PC-9 (cell line): ENCODE measurements at regions not wholly inside any gene's neighbourhood (a gene's known extent, or its start where the extent isn't known, plus 50 kb on each side); places are given as distances from the start of the nearest gene placed in this dataset.
A peak's percentile ranks its signal among the peaks of the same experiment; 100 is the strongest.

Source experiments
- BruUV-seq: library from RNA; stranded (reverse); fragments of 400-500 nt; replicated peaks from 2 replicates; lab custom pipeline; 2021; lab: Mats Ljungman, UMichigan
- CTCF ChIA-PET: fragments of 300-600 bp; sonication (Branson Sonifier 250); formaldehyde crosslinking; loops from one replicate; lab custom pipeline; 2022; ENCODE audit warnings: antibody characterized with exemption; lab: Charles Lee
- POLR2A ChIA-PET: fragments of 300-600 bp; sonication (Branson Sonifier 250); formaldehyde crosslinking; loops from one replicate; lab custom pipeline; 2022; ENCODE audit warnings: antibody characterized with exemption; ENCODE audit not compliant: unreplicated experiment; lab: Charles Lee
- DNase-seq, 2 experiments: peaks; one replicate each; pipeline versions ENCODE4 v3.0.0 to v3.0.0-alpha.2; 2015 to 2022; ENCODE audit warnings: mixed read lengths in 1 of 2
- H2AFZ ChIP-seq: fragments of 200-600 bp; sonication (generic); 2 replicates; pipeline ENCODE4 v1.8.1; 2017; ENCODE audit warnings: antibody characterized with exemption
- H3F3A ChIP-seq: fragments of 200-600 bp; sonication (generic); 2 replicates; pipeline ENCODE4 v1.8.1; 2017; ENCODE audit warnings: antibody characterized with exemption, mild to moderate bottlenecking, low read depth; ENCODE audit not compliant: insufficient read depth
- H3K27ac ChIP-seq: fragments of 200-600 bp; sonication (generic); 2 replicates; pipeline ENCODE4 v1.6.1; 2016; ENCODE audit warnings: mixed run types
- H3K27me3 ChIP-seq: fragments of 200-600 bp; sonication (generic); 2 replicates; pipeline ENCODE4 v1.6.1; 2016; ENCODE audit warnings: low read depth, mixed run types; ENCODE audit not compliant: insufficient read depth
- H3K36me3 ChIP-seq: fragments of 200-600 bp; sonication (generic); 2 replicates; pipeline ENCODE4 v1.6.1; 2016; ENCODE audit warnings: low read depth, mixed run types
- H3K4me1 ChIP-seq: fragments of 200-600 bp; sonication (generic); replicated peaks from 2 replicates; pipeline ENCODE4 v1.6.1; 2016; ENCODE audit warnings: mixed run types; ENCODE audit not compliant: insufficient read depth
- H3K4me2 ChIP-seq: fragments of 200-600 bp; sonication (generic); 2 replicates; pipeline ENCODE4 v1.6.1; 2017; ENCODE audit warnings: mixed run types
- H3K4me3 ChIP-seq: fragments of 200-600 bp; sonication (generic); 2 replicates; pipeline ENCODE4 v1.6.1; 2016; ENCODE audit warnings: mixed run types
- H3K79me2 ChIP-seq: fragments of 200-600 bp; sonication (generic); 2 replicates; pipeline ENCODE4 v1.6.1; 2017; ENCODE audit warnings: low read depth, mixed run types
- H3K9me2 ChIP-seq: fragments of 200-600 bp; sonication (generic); 2 replicates; pipeline ENCODE4 v1.8.1; 2017; ENCODE audit warnings: mild to moderate bottlenecking; ENCODE audit not compliant: insufficient read depth
- H3K9me3 ChIP-seq: fragments of 200-600 bp; sonication (generic); 2 replicates; pipeline ENCODE4 v1.8.1; 2016; ENCODE audit warnings: low read depth; ENCODE audit not compliant: insufficient read depth
- H4K20me1 ChIP-seq: fragments of 200-600 bp; sonication (generic); 2 replicates; pipeline ENCODE4 v1.8.1; 2017; ENCODE audit not compliant: insufficient read depth
- CTCF ChIP-seq: fragments of 200-600 bp; sonication (generic); conservative IDR thresholded peaks from 2 replicates; pipeline ENCODE4 v1.6.1; 2017; ENCODE audit warnings: mixed run types, antibody characterized with exemption, mild to moderate bottlenecking, moderate library complexity
- EZH2 ChIP-seq: fragments of 200-600 bp; sonication (generic); IDR thresholded peaks from 2 replicates; pipeline ENCODE4 v1.8.0; 2017; ENCODE audit warnings: antibody characterized with exemption, low read depth
- intact Hi-C: fragments of 100-400 bp; cut with micrococcal nuclease; formaldehyde crosslinking; loops from one replicate; pipeline ENCODE4 v1.10.0; 2022; ENCODE audit not compliant: unreplicated experiment

GRCh38 chr6:12654107-12654506 is 62.5 kb upstream of the PHACTR1 start:
- H3K4me2 ChIP-seq = no peak overlapping the region
- H3K9me2 ChIP-seq = no peaks in the 10 kb centered on the region
- H3K27me3 ChIP-seq = no peaks in the 10 kb centered on the region
- H3K36me3 ChIP-seq = no peaks in the 10 kb centered on the region
- H3K27ac ChIP-seq = no peak overlapping the region
- H3K9me3 ChIP-seq = peaks cover 5% of the 10 kb centered on the region
- no peaks in the 10 kb centered on the region for H4K20me1 ChIP-seq
- H3K4me3 ChIP-seq = no peak overlapping the region
- no peak overlapping the region for H2AFZ ChIP-seq
- ChIA-PET CTCF (no interaction called here), POLR2A (no interaction called here)
- no peak for TF ChIP-seq CTCF
- no peak for TF ChIP-seq EZH2
- intact Hi-C loops = no loop called here
- BruUV-seq = no TSS peak
- no peaks in the 10 kb centered on the region for H3F3A ChIP-seq
- no peak for DNase-seq
- H3K4me1 ChIP-seq = no peaks in the 10 kb centered on the region
- no peaks in the 10 kb centered on the region for H3K79me2 ChIP-seq

- Histone ChIP-seq H2AFZ (no peak overlapping the region), H3K79me2 (no peaks in the 10 kb centered on the region), H4K20me1 (no peaks in the 10 kb centered on the region), H3K27ac (no peak overlapping the region), H3K4me2 (no peak overlapping the region), H3K9me2 (no peaks in the 10 kb centered on the region), H3K27me3 (peaks cover 4% of the 10 kb centered on the region), H3F3A (no peaks in the 10 kb centered on the region), H3K36me3 (no peaks in the 10 kb centered on the region), H3K9me3 (peaks cover under 1% of the 10 kb centered on the region), H3K4me1 (no peaks in the 10 kb centered on the region), H3K4me3 (no peak overlapping the region)
- intact Hi-C loops = no loop called here
- no peak for TF ChIP-seq CTCF
- TF ChIP-seq EZH2 = no peak
- DNase-seq = peak in 1 of 2 experiments; percentile 33
- BruUV-seq = no TSS peak
- ChIA-PET CTCF (no interaction called here), POLR2A (no interaction called here)
Observed at GRCh38 chr6:12654514-12654913, 62.1 kb upstream of the PHACTR1 start.

GRCh38 chr6:12656906-12657305 is 59.7 kb upstream of the PHACTR1 start:
- Histone ChIP-seq H3K4me3 (no peak overlapping the region), H3K27ac (no peak overlapping the region), H3F3A (no peaks in the 10 kb centered on the region), H3K9me3 (no peaks in the 10 kb centered on the region), H3K9me2 (no peaks in the 10 kb centered on the region), H3K27me3 (peaks cover 25% of the 10 kb centered on the region), H4K20me1 (no peaks in the 10 kb centered on the region), H3K36me3 (no peaks in the 10 kb centered on the region), H3K4me2 (no peak overlapping the region), H3K4me1 (no peaks in the 10 kb centered on the region), H2AFZ (no peak overlapping the region), H3K79me2 (no peaks in the 10 kb centered on the region)
- no TSS peak for BruUV-seq
- TF ChIP-seq CTCF = no peak
- TF ChIP-seq EZH2 = no peak
- POLR2A ChIA-PET = no interaction called here
- peak in 1 of 2 experiments; percentile 32 for DNase-seq
- intact Hi-C loops = no loop called here
- CTCF ChIA-PET = no interaction called here
